ENCODE measurements at regions not wholly inside any gene's neighbourhood (a gene's known extent, or its start where the extent isn't known, plus 50 kb on each side); places are given as distances from the start of the nearest gene placed in this dataset.

DNA sequence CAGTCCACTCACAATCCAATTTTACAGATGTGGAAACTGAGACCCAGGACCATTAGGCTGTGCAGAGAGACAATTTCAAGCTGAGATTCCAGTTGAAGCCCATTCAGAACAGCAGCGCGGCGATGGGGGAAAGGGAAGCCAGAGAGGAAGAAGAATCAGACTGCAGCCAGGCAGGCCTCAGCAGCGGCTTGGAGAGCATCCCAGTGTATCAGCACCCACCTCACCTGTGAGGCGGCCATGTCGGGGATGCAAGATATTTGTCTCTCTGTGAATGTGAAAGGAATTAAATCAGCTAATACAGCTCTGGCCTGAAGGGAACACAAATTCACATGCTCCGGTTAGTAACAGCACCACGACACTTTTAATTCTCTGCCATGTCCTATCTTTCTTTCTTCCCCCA is 198.0 kb upstream of the SOX11 start:
- Histone ChIP-seq H2AFZ (ENCODE audit: low read length) (no peak overlapping the region), H3K4me3 (replicated peaks in 1 of 3; ENCODE audit: insufficient read depth in 1 of 3, low read depth in 2 of 3, low read length in 3 of 3) (no peak overlapping the region), H3K36me3 (replicated peaks in 1 of 2; ENCODE audit: control insufficient read depth in 1 of 2, insufficient read depth in 2 of 2, low read length in 2 of 2) (no peaks in the 10 kb centered on the region), H3K79me2 (ENCODE audit: insufficient read depth, low read length) (no peaks in the 10 kb centered on the region), H3K27me3 (ENCODE audit: control insufficient read depth in 1 of 2, insufficient read depth in 2 of 2, low read length in 2 of 2) (no peaks in the 10 kb centered on the region; a peak in 1 of 5 replicates), H4K20me1 (ENCODE audit: insufficient read depth, low read length) (no peaks in the 10 kb centered on the region), H3K27ac (ENCODE audit: extremely low read length, insufficient read depth, low read length) (no peak overlapping the region), H3K9ac (ENCODE audit: insufficient read depth, low read depth, low read length) (no peak overlapping the region), H3K4me1 (ENCODE audit: insufficient read depth, low read length) (no peaks in the 10 kb centered on the region), H3K9me3 (ENCODE audit: low read length) (no peaks in the 10 kb centered on the region), H3K4me2 (ENCODE audit: low read depth, low read length) (no peak overlapping the region)
- ChIA-PET POLR2A (no interaction called here), CTCF (ENCODE audit: low intra/inter-chr PET ratio, low total read pairs) (no interaction called here)
- WGBS (ENCODE audit: low lambda C conversion rate), result 44% methylated on average over 8 of the region's 8 CpGs
- FAIRE-seq, result no peak
- TF ChIP-seq IRF2 (CRISPR knock-in tag; IDR thresholded peaks at IDR 0.05), result no peak
- no peak for TF ChIP-seq CEBPZ (IDR thresholded peaks at IDR 0.05; ENCODE audit: low read length)
- no peak for TF ChIP-seq NFYB (CRISPR knock-in tag; IDR thresholded peaks at IDR 0.05)
- no peak for TF ChIP-seq BCL3 (CRISPR knock-in tag; IDR thresholded peaks at IDR 0.05)
- no peak for TF ChIP-seq TARDBP (CRISPR knock-in tag; IDR thresholded peaks at IDR 0.05)
- no peak for TF ChIP-seq KLF13 (CRISPR knock-in tag; IDR thresholded peaks at IDR 0.05)
- TF ChIP-seq HNRNPK (IDR thresholded peaks at IDR 0.05; ENCODE audit: low read depth, low read length, poor library complexity, severe bottlenecking), result no peak
- TF ChIP-seq ATAD3A (CRISPR knock-in tag; IDR thresholded peaks at IDR 0.05), result no peak
- TF ChIP-seq MAF1 (CRISPR knock-in tag; IDR thresholded peaks at IDR 0.05; ENCODE audit: borderline replicate concordance), result no peak
- no peak for TF ChIP-seq HDAC6 (IDR thresholded peaks at IDR 0.05; ENCODE audit: low read depth, low read length)
- no peak for TF ChIP-seq LCORL (IDR thresholded peaks at IDR 0.05)
- no peak for TF ChIP-seq LCORL (CRISPR knock-in tag; IDR thresholded peaks at IDR 0.05)
- TF ChIP-seq MNT (IDR thresholded peaks at IDR 0.05), result no peak
- TF ChIP-seq ZBTB7A (CRISPR knock-in tag; IDR thresholded peaks at IDR 0.05), result no peak
- TF ChIP-seq SUZ12 (IDR thresholded peaks at IDR 0.05; ENCODE audit: low read depth, low read length), result no peak
- no peak for TF ChIP-seq ZNF83 (CRISPR knock-in tag; IDR thresholded peaks at IDR 0.05; ENCODE audit: borderline replicate concordance)
- no peak for TF ChIP-seq ZNF747 (CRISPR knock-in tag; IDR thresholded peaks at IDR 0.05; ENCODE audit: borderline replicate concordance)
- no peak for TF ChIP-seq BCL6 (CRISPR knock-in tag; IDR thresholded peaks at IDR 0.05)
- TF ChIP-seq SP1 (IDR thresholded peaks at IDR 0.05), result no peak
- TF ChIP-seq SP1 (CRISPR knock-in tag; IDR thresholded peaks at IDR 0.05), result no peak
- TF ChIP-seq FOXO1 (CRISPR knock-in tag; IDR thresholded peaks at IDR 0.05), result no peak
- no peak for TF ChIP-seq ZNF598 (CRISPR knock-in tag; IDR thresholded peaks at IDR 0.05; ENCODE audit: borderline replicate concordance)
- no TSS peak for BruUV-seq (replicated peaks)
- no peak for DNase-seq (ENCODE audit: low spot score)
- in situ Hi-C loops (cut with HindIII; ENCODE audit: extremely low pct_ligation_motif_present, low pct_unique_long_range_greater_than_20kb) (no loop called here), intact Hi-C loops (cut with micrococcal nuclease; ENCODE audit: unreplicated experiment) (no loop called here)
- no peak for ATAC-seq
